BLaER1 treated with 17β-estradiol and CSF1 and Interleukin-3, amounts not matched to agents 10 nM and 100 nM (cell line): ENCODE measurements at regions not wholly inside any gene's neighbourhood (a gene's known extent, or its start where the extent isn't known, plus 50 kb on each side); places are given as distances from the start of the nearest gene placed in this dataset.
A peak's percentile ranks its signal among the peaks of the same experiment; 100 is the strongest.

Experiments used
- H3K27ac ChIP-seq, 11 experiments: shearing (Covaris generic); formaldehyde crosslinking; 2 replicates each; pipeline ENCODE4 v1.8.1; 2022
- H3K27me3 ChIP-seq, 11 experiments: shearing (Covaris generic); formaldehyde crosslinking; 2 replicates each; pipeline ENCODE4 v1.8.1; 2022
- H3K36me3 ChIP-seq, 11 experiments: shearing (Covaris generic); formaldehyde crosslinking; 2 replicates each; pipeline ENCODE4 v1.8.1; 2022
- H3K4me1 ChIP-seq, 10 experiments: shearing (Covaris generic); formaldehyde crosslinking; 2 replicates each; pipeline ENCODE4 v1.8.1; 2022
- H3K4me2 ChIP-seq, 11 experiments: shearing (Covaris generic); formaldehyde crosslinking; 2 replicates each; pipeline ENCODE4 v1.8.1; 2022
- H3K4me3 ChIP-seq, 10 experiments: shearing (Covaris generic); formaldehyde crosslinking; 2 replicates each; pipeline ENCODE4 v1.8.1; 2022
- H3K9ac ChIP-seq, 11 experiments: shearing (Covaris generic); formaldehyde crosslinking; 2 replicates each; pipeline ENCODE4 v1.8.1; 2022
- H3K9me3 ChIP-seq, 11 experiments: shearing (Covaris generic); formaldehyde crosslinking; replicated peaks in 1 of 11; 2 replicates each; pipeline ENCODE4 v1.8.1; 2022
- H4K20me1 ChIP-seq, 11 experiments: shearing (Covaris generic); formaldehyde crosslinking; 2 replicates each; pipeline ENCODE4 v1.8.1; 2022
- Cebpa-rat ChIP-seq, 11 experiments: shearing (Covaris generic); IDR thresholded peaks; 2 replicates each; pipeline ENCODE4 v1.8.1; 2022

DNA sequence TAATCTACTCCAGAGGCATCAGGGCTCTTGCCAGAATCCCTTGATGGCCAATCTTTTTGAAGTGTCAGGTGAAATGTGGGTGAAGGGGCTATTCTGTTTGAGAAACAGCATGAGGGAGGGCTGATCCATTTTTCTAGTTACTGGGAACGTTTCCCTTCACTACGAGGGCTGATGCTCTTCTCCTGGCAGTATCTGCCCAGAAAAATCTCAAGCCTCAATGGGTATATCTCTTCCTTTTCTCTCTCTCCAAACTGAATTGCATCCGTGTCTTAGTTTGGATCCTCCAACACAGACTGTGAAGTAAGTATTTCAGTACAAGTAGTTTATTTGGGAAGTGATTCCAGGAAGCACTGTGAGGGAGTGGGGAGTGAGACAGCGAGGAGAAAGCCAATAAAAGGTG is 113.0 kb upstream of the NAV2 start:
- no peak overlapping the region for H3K27ac ChIP-seq
- H3K36me3 ChIP-seq, result no peaks in the 10 kb centered on the region
- no peak overlapping the region for H3K4me3 ChIP-seq
- peaks cover 6 to 11% (median 10%) of the 10 kb centered on the region in 10 experiments; a peak in 13 of 20 replicates for H3K4me1 ChIP-seq
- H3K27me3 ChIP-seq, result no peaks in the 10 kb centered on the region
- peaks cover 9 to 33% (median 30%) of the 10 kb centered on the region in 11 experiments; a peak in 21 of 22 replicates for H3K9me3 ChIP-seq
- no peak overlapping the region for H3K9ac ChIP-seq
- H4K20me1 ChIP-seq, result no peaks in the 10 kb centered on the region; a peak in 1 of 22 replicates
- no peak overlapping the region for H3K4me2 ChIP-seq
- TF ChIP-seq Cebpa-rat (IDR thresholded peaks at IDR 0.05), result no peak

- no peak overlapping the region for H3K4me3 ChIP-seq
- no peak for TF ChIP-seq Cebpa-rat (IDR thresholded peaks at IDR 0.05)
- H3K27me3 ChIP-seq, result no peaks in the 10 kb centered on the region
- peaks cover 6 to 11% (median 10%) of the 10 kb centered on the region in 10 experiments; a peak in 13 of 20 replicates for H3K4me1 ChIP-seq
- H3K4me2 ChIP-seq, result no peak overlapping the region
- H3K36me3 ChIP-seq, result no peaks in the 10 kb centered on the region
- H3K9ac ChIP-seq, result no peak overlapping the region
- H3K27ac ChIP-seq, result no peak overlapping the region
- no peaks in the 10 kb centered on the region; a peak in 1 of 22 replicates for H4K20me1 ChIP-seq
- peaks cover 3 to 26% (median 23%) of the 10 kb centered on the region in 11 experiments; a peak in 20 of 22 replicates for H3K9me3 ChIP-seq
These were observed 113.7 kb upstream of the NAV2 start for GRCh38 chr11:19598876-19599486.

DNA sequence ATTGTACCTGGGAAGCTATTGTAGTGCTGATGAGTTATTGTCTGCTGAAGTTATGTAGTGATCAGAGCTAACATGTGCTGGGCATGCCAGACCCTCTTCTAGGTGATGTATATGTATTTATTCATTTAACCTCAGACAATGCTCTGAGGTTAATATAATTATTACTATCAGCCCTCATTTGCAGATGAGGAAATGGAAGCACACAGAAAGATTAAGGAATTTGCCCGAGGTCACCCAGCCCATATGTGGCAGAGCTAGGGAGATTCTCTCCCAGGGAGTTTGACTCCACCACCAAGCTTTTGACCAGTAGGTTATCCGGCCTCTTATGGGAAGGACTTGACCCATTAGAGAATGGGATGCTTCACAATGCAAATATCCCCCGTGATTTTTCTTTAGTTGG is 114.2 kb upstream of the NAV2 start:
- Histone ChIP-seq H3K27me3 (no peaks in the 10 kb centered on the region), H3K4me2 (no peak overlapping the region), H3K9me3 (peaks cover 0 to 20% (median 17%) of the 10 kb centered on the region in 11 experiments; a peak in 17 of 22 replicates), H3K4me3 (no peak overlapping the region), H3K4me1 (peaks cover 6 to 11% (median 10%) of the 10 kb centered on the region in 10 experiments; a peak in 13 of 20 replicates), H3K9ac (no peak overlapping the region), H3K36me3 (no peaks in the 10 kb centered on the region), H3K27ac (no peak overlapping the region), H4K20me1 (no peaks in the 10 kb centered on the region; a peak in 1 of 22 replicates)
- no peak for TF ChIP-seq Cebpa-rat (IDR thresholded peaks at IDR 0.05)

DNA sequence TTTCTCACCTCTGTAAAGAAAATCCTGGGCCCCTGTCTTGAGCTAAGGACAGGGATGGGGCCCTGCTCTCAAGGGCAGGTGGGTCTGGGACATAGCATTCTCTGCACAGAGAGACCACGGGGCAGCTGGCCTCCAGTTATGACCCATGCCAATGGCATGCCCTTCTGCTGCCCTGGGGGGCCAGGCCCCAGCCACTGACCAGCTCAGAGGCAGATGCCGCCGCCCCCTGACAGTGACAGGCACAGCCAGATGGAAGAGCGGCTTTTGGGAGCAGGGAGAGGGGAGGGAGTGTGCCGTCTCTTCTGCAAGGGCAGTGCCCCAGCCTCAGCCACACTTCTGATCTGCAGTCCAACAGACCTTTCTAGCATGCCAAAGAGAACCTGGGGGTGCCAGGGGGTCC is 114.8 kb upstream of the NAV2 start:
- H3K4me1 ChIP-seq, result peaks cover 6 to 11% (median 10%) of the 10 kb centered on the region in 10 experiments; a peak in 13 of 20 replicates

DNA sequence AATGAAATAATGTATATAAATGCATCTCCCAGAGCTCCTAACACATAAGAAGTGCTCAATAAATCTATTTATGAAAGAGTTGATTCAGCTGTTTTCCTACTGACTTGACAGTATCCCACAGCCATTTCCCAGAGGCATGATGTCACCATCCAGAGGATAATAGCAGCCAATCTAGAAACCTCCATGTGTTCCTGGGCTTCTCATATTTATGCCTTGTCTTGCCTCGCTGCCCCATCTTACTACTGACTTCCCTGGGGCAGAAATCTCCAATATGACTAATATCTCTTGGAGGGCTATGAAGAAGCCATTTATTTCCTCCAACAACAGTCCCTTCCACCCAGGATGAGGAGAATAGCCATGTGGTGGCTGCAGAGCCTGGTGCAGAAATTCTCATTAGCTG is 115.4 kb upstream of the NAV2 start:
- Histone ChIP-seq H4K20me1 (no peaks in the 10 kb centered on the region; a peak in 1 of 22 replicates), H3K27me3 (no peaks in the 10 kb centered on the region), H3K4me3 (no peak overlapping the region), H3K36me3 (no peaks in the 10 kb centered on the region), H3K4me2 (no peak overlapping the region), H3K9me3 (peaks cover 0 to 8% (median 5%) of the 10 kb centered on the region in 11 experiments; a peak in 13 of 22 replicates), H3K9ac (no peak overlapping the region), H3K27ac (no peak overlapping the region), H3K4me1 (peaks cover 6 to 11% (median 10%) of the 10 kb centered on the region in 10 experiments; a peak in 13 of 20 replicates)
- no peak for TF ChIP-seq Cebpa-rat (IDR thresholded peaks at IDR 0.05)

More for the DNA sequence above, 114.8 kb upstream of the NAV2 start:
- Histone ChIP-seq H3K27me3 (no peaks in the 10 kb centered on the region), H3K4me2 (no peak overlapping the region), H3K9me3 (peaks cover 0 to 15% (median 12%) of the 10 kb centered on the region in 11 experiments; a peak in 15 of 22 replicates), H4K20me1 (no peaks in the 10 kb centered on the region; a peak in 1 of 22 replicates), H3K36me3 (no peaks in the 10 kb centered on the region), H3K9ac (no peak overlapping the region), H3K27ac (no peak overlapping the region), H3K4me3 (no peak overlapping the region)
- TF ChIP-seq Cebpa-rat (IDR thresholded peaks at IDR 0.05), result no peak

GRCh38 chr11:19595840-19596751 is 116.5 kb upstream of the NAV2 start:
- H3K4me3 ChIP-seq, result no peak overlapping the region
- no peak overlapping the region for H3K9ac ChIP-seq
- H3K27me3 ChIP-seq, result no peaks in the 10 kb centered on the region
- no peaks in the 10 kb centered on the region for H3K36me3 ChIP-seq
- H3K4me2 ChIP-seq, result peak overlapping the region in 10 of 11 experiments; percentile 8 to 59 (median 36); a peak in 15 of 22 replicates
- H4K20me1 ChIP-seq, result no peaks in the 10 kb centered on the region; a peak in 1 of 22 replicates
- TF ChIP-seq Cebpa-rat (IDR thresholded peaks at IDR 0.05), result no peak
- no peak overlapping the region for H3K27ac ChIP-seq
- H3K4me1 ChIP-seq, result peaks cover 6 to 11% (median 10%) of the 10 kb centered on the region in 10 experiments; a peak in 13 of 20 replicates
- no peaks in the 10 kb centered on the region for H3K9me3 ChIP-seq

DNA sequence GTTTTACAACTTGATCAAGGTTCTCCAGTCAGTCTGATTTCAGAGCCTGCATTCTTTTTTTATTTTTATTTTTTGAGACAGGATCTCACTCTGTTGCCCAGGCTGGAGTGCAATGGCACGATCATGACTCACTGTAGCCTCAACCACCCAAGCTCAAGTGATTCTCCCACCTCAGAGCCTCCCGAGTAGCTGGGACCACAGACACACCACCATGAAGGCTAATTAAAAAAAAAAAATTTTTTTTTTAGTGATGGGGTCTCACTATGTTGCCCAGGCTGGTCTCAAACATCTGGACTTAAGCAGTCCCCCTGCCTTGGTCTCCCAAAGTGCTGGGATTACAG is 117.2 kb upstream of the NAV2 start:
- no peak overlapping the region for H3K27ac ChIP-seq
- no peak overlapping the region for H3K4me3 ChIP-seq
- no peaks in the 10 kb centered on the region for H3K9me3 ChIP-seq
- no peaks in the 10 kb centered on the region for H3K27me3 ChIP-seq
- H4K20me1 ChIP-seq, result no peaks in the 10 kb centered on the region; a peak in 1 of 22 replicates
- no peak for TF ChIP-seq Cebpa-rat (IDR thresholded peaks at IDR 0.05)
- H3K4me1 ChIP-seq, result peaks cover 6 to 11% (median 10%) of the 10 kb centered on the region in 10 experiments; a peak in 13 of 20 replicates
- H3K9ac ChIP-seq, result no peak overlapping the region
- no peak overlapping the region for H3K4me2 ChIP-seq
- no peaks in the 10 kb centered on the region for H3K36me3 ChIP-seq

- Histone ChIP-seq H3K4me1 (peaks cover 6 to 11% (median 10%) of the 10 kb centered on the region in 10 experiments; a peak in 13 of 20 replicates), H3K4me2 (no peak overlapping the region), H3K9ac (no peak overlapping the region), H3K27me3 (no peaks in the 10 kb centered on the region), H3K36me3 (no peaks in the 10 kb centered on the region), H3K4me3 (no peak overlapping the region), H3K9me3 (no peaks in the 10 kb centered on the region), H4K20me1 (no peaks in the 10 kb centered on the region; a peak in 1 of 22 replicates), H3K27ac (no peak overlapping the region)
- TF ChIP-seq Cebpa-rat (IDR thresholded peaks at IDR 0.05), result no peak
These were observed 118.3 kb upstream of the NAV2 start for GRCh38 chr11:19594326-19594725.

DNA sequence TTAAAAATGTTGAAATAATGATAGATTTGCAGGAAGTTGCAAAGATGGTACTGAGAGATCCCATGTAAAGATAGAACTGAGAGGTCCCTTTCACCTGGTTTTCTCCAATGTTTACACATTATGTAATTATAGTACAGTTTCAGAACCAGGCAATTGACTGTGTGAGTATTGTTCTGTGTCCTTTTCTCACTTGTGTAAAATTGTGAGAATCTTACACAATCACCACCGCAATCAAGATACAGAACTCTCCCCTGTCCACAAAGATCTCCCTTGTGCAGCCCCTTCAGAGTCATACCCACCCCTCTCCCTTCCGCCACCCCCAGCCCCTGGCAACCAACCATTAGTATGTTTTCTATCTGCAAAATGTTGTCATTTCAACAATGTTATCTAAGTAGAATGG is 119.8 kb upstream of the NAV2 start:
- Histone ChIP-seq H4K20me1 (no peaks in the 10 kb centered on the region; a peak in 1 of 22 replicates), H3K9me3 (peaks cover 0 to 11% (median 3%) of the 10 kb centered on the region in 11 experiments; a peak in 9 of 22 replicates), H3K9ac (no peak overlapping the region), H3K36me3 (no peaks in the 10 kb centered on the region), H3K27ac (no peak overlapping the region), H3K4me1 (peaks cover 6 to 11% (median 10%) of the 10 kb centered on the region in 10 experiments; a peak in 13 of 20 replicates), H3K27me3 (no peaks in the 10 kb centered on the region), H3K4me2 (no peak overlapping the region), H3K4me3 (no peak overlapping the region)
- no peak for TF ChIP-seq Cebpa-rat (IDR thresholded peaks at IDR 0.05)
